ENCODE measurements at regions not wholly inside any gene's neighbourhood (a gene's known extent, or its start where the extent isn't known, plus 50 kb on each side); places are given as distances from the start of the nearest gene placed in this dataset.
"Not testable (repeated sequence)": the region's sequence is repeated elsewhere in the genome, so short reads cannot be mapped to it uniquely, and the experiment has no call there.

GRCh38 chr13:38090913-38091312, 221.3 kb upstream of the TRPC4 start:
- no peak for DNase-seq (ENCODE audit: low spot score)
- peaks cover 4% of the 10 kb centered on the region for H3K36me3 Mint-ChIP-seq (ENCODE audit: low read depth)
- H3K4me3 Mint-ChIP-seq (ENCODE audit: unreplicated experiment): no peak overlapping the region
- TF ChIP-seq, protein P1, sequence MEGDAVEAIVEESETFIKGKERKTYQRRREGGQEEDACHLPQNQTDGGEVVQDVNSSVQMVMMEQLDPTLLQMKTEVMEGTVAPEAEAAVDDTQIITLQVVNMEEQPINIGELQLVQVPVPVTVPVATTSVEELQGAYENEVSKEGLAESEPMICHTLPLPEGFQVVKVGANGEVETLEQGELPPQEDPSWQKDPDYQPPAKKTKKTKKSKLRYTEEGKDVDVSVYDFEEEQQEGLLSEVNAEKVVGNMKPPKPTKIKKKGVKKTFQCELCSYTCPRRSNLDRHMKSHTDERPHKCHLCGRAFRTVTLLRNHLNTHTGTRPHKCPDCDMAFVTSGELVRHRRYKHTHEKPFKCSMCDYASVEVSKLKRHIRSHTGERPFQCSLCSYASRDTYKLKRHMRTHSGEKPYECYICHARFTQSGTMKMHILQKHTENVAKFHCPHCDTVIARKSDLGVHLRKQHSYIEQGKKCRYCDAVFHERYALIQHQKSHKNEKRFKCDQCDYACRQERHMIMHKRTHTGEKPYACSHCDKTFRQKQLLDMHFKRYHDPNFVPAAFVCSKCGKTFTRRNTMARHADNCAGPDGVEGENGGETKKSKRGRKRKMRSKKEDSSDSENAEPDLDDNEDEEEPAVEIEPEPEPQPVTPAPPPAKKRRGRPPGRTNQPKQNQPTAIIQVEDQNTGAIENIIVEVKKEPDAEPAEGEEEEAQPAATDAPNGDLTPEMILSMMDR (IDR thresholded peaks at IDR 0.05): no peak
- H3K9me3 Mint-ChIP-seq (ENCODE audit: low read depth): peaks cover 9% of the 10 kb centered on the region
- H3K4me1 Mint-ChIP-seq (ENCODE audit: low read depth): no peaks in the 10 kb centered on the region
- no peak overlapping the region for H3K27ac Mint-ChIP-seq (ENCODE audit: unreplicated experiment)
- H3K27me3 Mint-ChIP-seq (ENCODE audit: low read depth): no peaks in the 10 kb centered on the region

GRCh38 chr13:38086721-38087120, 217.1 kb upstream of the TRPC4 start:
- no peaks in the 10 kb centered on the region for H3K4me1 Mint-ChIP-seq (ENCODE audit: low read depth)
- H3K9me3 Mint-ChIP-seq (ENCODE audit: low read depth): peaks cover 13% of the 10 kb centered on the region
- H3K27me3 Mint-ChIP-seq (ENCODE audit: low read depth): no peaks in the 10 kb centered on the region
- TF ChIP-seq, protein P1 (IDR thresholded peaks at IDR 0.05): no peak
- H3K27ac Mint-ChIP-seq (ENCODE audit: unreplicated experiment): no peak overlapping the region
- no peak overlapping the region for H3K4me3 Mint-ChIP-seq (ENCODE audit: unreplicated experiment)
- peaks cover 10% of the 10 kb centered on the region for H3K36me3 Mint-ChIP-seq (ENCODE audit: low read depth)
- DNase-seq (ENCODE audit: low spot score): no peak

- no peak for DNase-seq (ENCODE audit: low spot score)
- H3K4me3 Mint-ChIP-seq (ENCODE audit: unreplicated experiment): no peak overlapping the region
- TF ChIP-seq, protein P1 (IDR thresholded peaks at IDR 0.05): no peak
- H3K9me3 Mint-ChIP-seq (ENCODE audit: low read depth): peaks cover 13% of the 10 kb centered on the region
- peaks cover 11% of the 10 kb centered on the region for H3K36me3 Mint-ChIP-seq (ENCODE audit: low read depth)
- no peak overlapping the region for H3K27ac Mint-ChIP-seq (ENCODE audit: unreplicated experiment)
- no peaks in the 10 kb centered on the region for H3K27me3 Mint-ChIP-seq (ENCODE audit: low read depth)
- H3K4me1 Mint-ChIP-seq (ENCODE audit: low read depth): no peaks in the 10 kb centered on the region
Observed at GRCh38 chr13:38086013-38086412, 216.4 kb upstream of the TRPC4 start.

DNA sequence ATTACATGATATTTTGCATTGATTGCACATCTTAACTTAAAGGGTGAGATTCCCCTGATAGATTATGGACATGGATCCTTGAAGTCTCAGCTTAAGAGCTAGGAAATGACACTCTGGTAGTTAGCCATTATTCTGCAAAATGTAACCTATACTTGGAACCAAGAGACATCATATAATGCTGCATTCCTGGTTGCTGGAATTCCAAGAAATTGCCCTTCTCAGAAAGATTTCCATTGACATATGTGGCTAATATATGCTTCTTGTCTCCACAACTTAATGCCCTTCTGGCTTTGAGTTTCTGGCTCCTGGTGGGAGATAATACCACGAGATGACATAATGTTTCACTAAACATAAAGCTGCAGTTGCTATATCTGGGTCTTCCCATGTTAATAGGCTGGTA, 204.4 kb upstream of the TRPC4 start:
- TF ChIP-seq, protein P1 (IDR thresholded peaks at IDR 0.05): no peak

GRCh38 chr13:38072696-38073095, 203.1 kb upstream of the TRPC4 start:
- no peak for DNase-seq (ENCODE audit: low spot score)
- Mint-ChIP-seq H3K27ac (ENCODE audit: unreplicated experiment) (no peak overlapping the region), H3K9me3 (ENCODE audit: low read depth) (peaks cover 8% of the 10 kb centered on the region), H3K4me1 (ENCODE audit: low read depth) (no peaks in the 10 kb centered on the region), H3K36me3 (ENCODE audit: low read depth) (peaks cover 7% of the 10 kb centered on the region), H3K4me3 (ENCODE audit: unreplicated experiment) (no peak overlapping the region), H3K27me3 (ENCODE audit: low read depth) (no peaks in the 10 kb centered on the region)
- TF ChIP-seq, protein P1 (IDR thresholded peaks at IDR 0.05): no peak

More for the DNA sequence above, 204.4 kb upstream of the TRPC4 start:
- peaks cover 13% of the 10 kb centered on the region for H3K9me3 Mint-ChIP-seq (ENCODE audit: low read depth)
- H3K27me3 Mint-ChIP-seq (ENCODE audit: low read depth): no peaks in the 10 kb centered on the region
- H3K4me1 Mint-ChIP-seq (ENCODE audit: low read depth): no peaks in the 10 kb centered on the region
- peaks cover 3% of the 10 kb centered on the region for H3K36me3 Mint-ChIP-seq (ENCODE audit: low read depth)
- no peak for DNase-seq (ENCODE audit: low spot score)
- H3K27ac Mint-ChIP-seq (ENCODE audit: unreplicated experiment): no peak overlapping the region
- H3K4me3 Mint-ChIP-seq (ENCODE audit: unreplicated experiment): no peak overlapping the region

DNA sequence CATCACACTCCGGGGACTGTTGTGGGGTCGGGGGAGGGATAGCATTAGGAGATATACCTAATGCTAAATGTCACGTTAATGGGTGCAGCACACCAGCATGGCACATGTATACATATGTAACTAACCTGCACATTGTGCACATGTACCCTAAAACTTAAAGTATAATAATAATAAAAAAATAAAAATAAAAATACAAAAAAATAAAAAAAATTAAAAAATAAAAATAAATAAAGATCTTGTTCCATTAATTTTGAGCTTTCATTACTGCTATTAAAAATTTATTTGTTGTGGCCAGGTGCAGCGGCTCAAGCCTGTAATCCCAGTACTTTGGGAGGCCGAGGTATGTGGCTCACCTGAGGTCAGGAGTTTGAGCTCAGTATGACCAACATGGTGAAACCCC, 201.8 kb upstream of the TRPC4 start:
- H3K36me3 Mint-ChIP-seq (ENCODE audit: low read depth): peaks cover 13% of the 10 kb centered on the region
- not testable (repeated sequence) for H3K4me3 Mint-ChIP-seq (ENCODE audit: unreplicated experiment); H3K27me3 Mint-ChIP-seq (ENCODE audit: low read depth); H3K4me1 Mint-ChIP-seq (ENCODE audit: low read depth); H3K27ac Mint-ChIP-seq (ENCODE audit: unreplicated experiment); DNase-seq (ENCODE audit: low spot score)
- peaks cover 12% of the 10 kb centered on the region for H3K9me3 Mint-ChIP-seq (ENCODE audit: low read depth)
